ENCODE measurements at regions not wholly inside any gene's neighbourhood (a gene's known extent, or its start where the extent isn't known, plus 50 kb on each side); places are given as distances from the start of the nearest gene placed in this dataset.

DNA sequence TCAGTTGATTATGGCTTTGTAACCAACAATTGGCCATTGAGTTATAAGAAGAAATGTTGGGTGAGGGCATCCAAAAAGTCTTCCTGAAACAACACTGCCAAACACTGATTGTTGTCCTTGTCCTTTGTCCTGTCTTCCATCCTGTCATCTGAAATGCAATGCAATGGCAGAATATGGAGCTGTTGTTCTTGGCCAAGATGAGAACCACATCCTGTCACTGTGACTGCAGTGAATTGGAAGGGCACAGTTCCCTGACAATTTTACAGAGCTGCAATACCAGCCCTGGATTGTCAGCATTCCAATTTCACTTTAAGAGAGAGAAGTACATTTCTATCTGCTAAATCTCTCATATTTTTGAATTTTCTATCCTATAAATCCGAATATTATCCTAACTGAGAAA, 613.3 kb downstream of the FLRT2 start:
- DNase-seq = peak; percentile 19
- H3K4me1 ChIP-seq (ENCODE audit: insufficient read depth, low read length) = peaks cover 9% of the 10 kb centered on the region
- no peak overlapping the region for H3K4me2 ChIP-seq (ENCODE audit: insufficient read depth, low read length)
- H3K4me3 ChIP-seq (ENCODE audit: low read depth in 1 of 2, low read length in 2 of 2) = no peak overlapping the region
- H3K27ac ChIP-seq (ENCODE audit: low read length) = peak overlapping the region; percentile 15; the same call in 1 of the 2 replicates
- ATAC-seq (ENCODE audit: insufficient read depth, low read depth) = peak; percentile 79
- H3K9ac ChIP-seq (ENCODE audit: low read depth, low read length) = no peak overlapping the region
- TF ChIP-seq EZH2 (IDR thresholded peaks at IDR 0.05; ENCODE audit: borderline replicate concordance, low read depth, low read length, severe bottlenecking) = no peak
- TF ChIP-seq, protein P1, sequence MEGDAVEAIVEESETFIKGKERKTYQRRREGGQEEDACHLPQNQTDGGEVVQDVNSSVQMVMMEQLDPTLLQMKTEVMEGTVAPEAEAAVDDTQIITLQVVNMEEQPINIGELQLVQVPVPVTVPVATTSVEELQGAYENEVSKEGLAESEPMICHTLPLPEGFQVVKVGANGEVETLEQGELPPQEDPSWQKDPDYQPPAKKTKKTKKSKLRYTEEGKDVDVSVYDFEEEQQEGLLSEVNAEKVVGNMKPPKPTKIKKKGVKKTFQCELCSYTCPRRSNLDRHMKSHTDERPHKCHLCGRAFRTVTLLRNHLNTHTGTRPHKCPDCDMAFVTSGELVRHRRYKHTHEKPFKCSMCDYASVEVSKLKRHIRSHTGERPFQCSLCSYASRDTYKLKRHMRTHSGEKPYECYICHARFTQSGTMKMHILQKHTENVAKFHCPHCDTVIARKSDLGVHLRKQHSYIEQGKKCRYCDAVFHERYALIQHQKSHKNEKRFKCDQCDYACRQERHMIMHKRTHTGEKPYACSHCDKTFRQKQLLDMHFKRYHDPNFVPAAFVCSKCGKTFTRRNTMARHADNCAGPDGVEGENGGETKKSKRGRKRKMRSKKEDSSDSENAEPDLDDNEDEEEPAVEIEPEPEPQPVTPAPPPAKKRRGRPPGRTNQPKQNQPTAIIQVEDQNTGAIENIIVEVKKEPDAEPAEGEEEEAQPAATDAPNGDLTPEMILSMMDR (IDR thresholded peaks at IDR 0.05; ENCODE audit: borderline replicate concordance, extremely low read depth, low read length, poor library complexity, severe bottlenecking) = peak; percentile 9
- H3K27me3 ChIP-seq (ENCODE audit: insufficient read depth, low read length, poor library complexity) = no peaks in the 10 kb centered on the region
- H3K79me2 ChIP-seq (ENCODE audit: insufficient read depth, low read length) = no peaks in the 10 kb centered on the region
- H2AFZ ChIP-seq (ENCODE audit: low read depth, low read length) = no peak overlapping the region
- H3K36me3 ChIP-seq (ENCODE audit: insufficient read depth, low read length) = no peaks in the 10 kb centered on the region
- no peaks in the 10 kb centered on the region for H4K20me1 ChIP-seq (ENCODE audit: insufficient read depth, low read length)
- H3K9me3 ChIP-seq (ENCODE audit: insufficient read depth, low read length, severe bottlenecking) = no peaks in the 10 kb centered on the region

DNA sequence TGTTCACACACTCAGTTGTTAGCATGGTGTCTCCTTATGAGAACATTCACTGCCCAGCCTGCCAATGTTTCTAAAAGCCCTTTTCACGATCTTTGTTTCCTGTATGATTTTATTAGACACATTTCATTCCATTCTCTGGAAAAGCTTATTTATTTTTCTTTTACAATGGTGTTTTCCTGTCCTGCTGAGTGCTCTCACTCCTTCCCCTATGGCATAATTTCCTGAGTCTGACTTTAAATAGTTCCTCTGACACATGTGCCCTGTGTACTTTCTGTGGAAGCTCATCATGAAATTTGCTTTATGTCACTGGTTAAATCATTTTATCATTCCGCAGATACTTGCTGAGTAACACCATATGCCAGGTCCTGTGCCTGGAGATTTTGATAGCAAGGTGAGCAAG, 612.0 kb downstream of the FLRT2 start:
- Histone ChIP-seq H3K36me3 (ENCODE audit: insufficient read depth, low read length) (no peaks in the 10 kb centered on the region), H3K4me1 (ENCODE audit: insufficient read depth, low read length) (peaks cover 9% of the 10 kb centered on the region), H3K9ac (ENCODE audit: low read depth, low read length) (no peak overlapping the region), H3K27me3 (ENCODE audit: insufficient read depth, low read length, poor library complexity) (no peaks in the 10 kb centered on the region), H3K27ac (ENCODE audit: low read length) (no peak overlapping the region), H3K4me2 (ENCODE audit: insufficient read depth, low read length) (no peak overlapping the region), H4K20me1 (ENCODE audit: insufficient read depth, low read length) (no peaks in the 10 kb centered on the region), H2AFZ (ENCODE audit: low read depth, low read length) (no peak overlapping the region), H3K4me3 (ENCODE audit: low read depth in 1 of 2, low read length in 2 of 2) (no peak overlapping the region), H3K79me2 (ENCODE audit: insufficient read depth, low read length) (no peaks in the 10 kb centered on the region), H3K9me3 (ENCODE audit: insufficient read depth, low read length, severe bottlenecking) (no peaks in the 10 kb centered on the region)
- DNase-seq (no peak), ATAC-seq (ENCODE audit: insufficient read depth, low read depth) (no peak)
- TF ChIP-seq, protein P1 (IDR thresholded peaks at IDR 0.05; ENCODE audit: borderline replicate concordance, extremely low read depth, low read length, poor library complexity, severe bottlenecking) = no peak
- TF ChIP-seq EZH2 (IDR thresholded peaks at IDR 0.05; ENCODE audit: borderline replicate concordance, low read depth, low read length, severe bottlenecking) = no peak

DNA sequence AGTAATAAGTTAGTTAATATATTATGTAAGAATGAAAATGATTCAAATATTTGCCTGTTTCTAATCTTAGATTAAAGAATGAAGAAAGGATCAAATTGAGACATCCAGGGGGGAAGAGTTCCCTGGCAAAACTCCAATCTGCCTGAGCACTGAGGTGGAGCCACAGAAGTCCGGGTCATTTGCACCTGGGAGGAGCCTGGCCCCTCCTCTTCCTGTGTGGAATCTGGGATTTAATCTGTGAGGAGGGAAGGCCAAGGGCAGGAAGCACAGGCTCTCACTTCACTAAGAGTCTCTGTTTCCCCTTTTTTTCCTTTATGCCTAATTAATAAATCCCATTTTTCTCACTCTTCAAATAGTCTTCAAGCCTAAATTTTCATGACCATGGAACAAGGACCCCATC, 599.5 kb downstream of the FLRT2 start:
- H3K9ac ChIP-seq (ENCODE audit: low read depth, low read length) = no peak overlapping the region
- no peaks in the 10 kb centered on the region for H3K27me3 ChIP-seq (ENCODE audit: insufficient read depth, low read length, poor library complexity)
- H3K4me3 ChIP-seq (ENCODE audit: low read depth in 1 of 2, low read length in 2 of 2) = no peak overlapping the region
- H3K79me2 ChIP-seq (ENCODE audit: insufficient read depth, low read length) = no peaks in the 10 kb centered on the region
- H4K20me1 ChIP-seq (ENCODE audit: insufficient read depth, low read length) = no peaks in the 10 kb centered on the region
- no peaks in the 10 kb centered on the region for H3K9me3 ChIP-seq (ENCODE audit: insufficient read depth, low read length, severe bottlenecking)
- H3K4me1 ChIP-seq (ENCODE audit: insufficient read depth, low read length) = peaks cover 3% of the 10 kb centered on the region; the same call in 1 of the 2 replicates
- H2AFZ ChIP-seq (ENCODE audit: low read depth, low read length) = no peak overlapping the region
- no peak for ATAC-seq (ENCODE audit: insufficient read depth, low read depth)
- TF ChIP-seq, protein P1 (IDR thresholded peaks at IDR 0.05; ENCODE audit: borderline replicate concordance, extremely low read depth, low read length, poor library complexity, severe bottlenecking) = no peak
- no peak for TF ChIP-seq EZH2 (IDR thresholded peaks at IDR 0.05; ENCODE audit: borderline replicate concordance, low read depth, low read length, severe bottlenecking)
- H3K27ac ChIP-seq (ENCODE audit: low read length) = no peak overlapping the region
- H3K4me2 ChIP-seq (ENCODE audit: insufficient read depth, low read length) = no peak overlapping the region
- H3K36me3 ChIP-seq (ENCODE audit: insufficient read depth, low read length) = no peaks in the 10 kb centered on the region
- no peak for DNase-seq

DNA sequence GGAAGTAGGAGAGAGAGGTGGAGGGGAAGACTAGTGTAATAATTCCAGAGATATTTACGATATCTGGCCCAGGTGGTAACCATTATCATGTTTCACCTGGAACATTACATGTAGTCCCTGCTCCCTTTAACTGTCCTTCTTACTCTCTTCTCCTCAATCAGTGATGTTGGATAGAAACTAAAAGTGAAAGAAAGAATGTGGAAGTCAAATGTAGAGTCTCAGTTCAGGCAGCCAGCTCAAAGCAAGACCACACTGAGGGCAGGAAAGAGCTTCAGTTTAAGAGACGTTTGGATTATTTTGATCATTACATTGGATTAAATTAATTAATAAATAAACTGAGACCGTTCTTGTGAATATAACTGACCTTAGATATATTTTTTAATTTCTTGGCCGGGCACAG, 594.4 kb downstream of the FLRT2 start:
- H3K27me3 ChIP-seq (ENCODE audit: insufficient read depth, low read length, poor library complexity) = no peaks in the 10 kb centered on the region
- peak overlapping the region; percentile 45; the same call in 1 of the 2 replicates for H2AFZ ChIP-seq (ENCODE audit: low read depth, low read length)
- DNase-seq (no peak), ATAC-seq (ENCODE audit: insufficient read depth, low read depth) (peak; percentile 72)
- TF ChIP-seq EZH2 (IDR thresholded peaks at IDR 0.05; ENCODE audit: borderline replicate concordance, low read depth, low read length, severe bottlenecking) = no peak
- TF ChIP-seq, protein P1 (IDR thresholded peaks at IDR 0.05; ENCODE audit: borderline replicate concordance, extremely low read depth, low read length, poor library complexity, severe bottlenecking) = no peak
- H3K27ac ChIP-seq (ENCODE audit: low read length) = peak overlapping the region; percentile 2; the same call in 1 of the 2 replicates
- H3K4me1 ChIP-seq (ENCODE audit: insufficient read depth, low read length) = peaks cover 7% of the 10 kb centered on the region; the same call in 1 of the 2 replicates
- no peaks in the 10 kb centered on the region for H3K36me3 ChIP-seq (ENCODE audit: insufficient read depth, low read length)
- H3K4me2 ChIP-seq (ENCODE audit: insufficient read depth, low read length) = 0 out of 2 replicates have a peak overlapping the region, but pooled peaks have one; percentile 0
- H4K20me1 ChIP-seq (ENCODE audit: insufficient read depth, low read length) = no peaks in the 10 kb centered on the region
- H3K9me3 ChIP-seq (ENCODE audit: insufficient read depth, low read length, severe bottlenecking) = no peaks in the 10 kb centered on the region
- H3K9ac ChIP-seq (ENCODE audit: low read depth, low read length) = no peak overlapping the region
- no peak overlapping the region for H3K4me3 ChIP-seq (ENCODE audit: low read depth in 1 of 2, low read length in 2 of 2)
- no peaks in the 10 kb centered on the region for H3K79me2 ChIP-seq (ENCODE audit: insufficient read depth, low read length)
